GM13976 (cell line): ENCODE measurements at regions not wholly inside any gene's neighbourhood (a gene's known extent, or its start where the extent isn't known, plus 50 kb on each side); places are given as distances from the start of the nearest gene placed in this dataset.

Source experiments
- DNase-seq: peaks from one replicate; pipeline ENCODE4 v3.0.0; 2012; ENCODE audit warnings: low spot score
- in situ Hi-C: fragments of 300-500 bp; cut with MboI; formaldehyde crosslinking; loops from one replicate; pipeline ENCODE4 v1.12.0; 2022; ENCODE audit warnings: low sequenced_read_pairs, mixed read lengths, inconsistent platforms; ENCODE audit not compliant: unreplicated experiment
- TF ChIP-seq, protein P1 (sequence below): IDR thresholded peaks from 2 replicates; pipeline ENCODE4 v1.5.1; 2012; ENCODE audit warnings: borderline replicate concordance, mild to moderate bottlenecking; ENCODE audit not compliant: insufficient read depth; ENCODE audit errors: extremely low read depth, missing control alignments, control extremely low read depth

DNA sequence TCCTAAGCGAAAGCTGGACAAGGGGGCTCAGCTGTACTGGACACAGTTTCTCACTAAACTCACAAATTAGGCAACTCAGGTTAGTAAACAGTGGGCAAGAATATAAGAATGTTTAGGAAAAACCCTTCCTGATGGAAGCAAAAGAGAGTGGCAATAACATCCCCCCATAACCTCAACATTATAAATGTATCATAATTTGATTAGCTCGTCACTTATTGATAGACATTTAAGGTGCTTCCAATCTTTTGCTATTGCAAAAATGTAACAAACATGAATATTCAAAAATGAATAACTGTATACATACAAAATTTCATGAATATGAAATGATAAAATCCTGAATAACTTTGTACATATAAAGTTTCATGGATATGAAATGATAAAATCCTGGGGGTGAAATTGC, 415.7 kb downstream of the EPM2A start:
- no peak for DNase-seq
- in situ Hi-C loops = no loop called here
- TF ChIP-seq, protein P1, sequence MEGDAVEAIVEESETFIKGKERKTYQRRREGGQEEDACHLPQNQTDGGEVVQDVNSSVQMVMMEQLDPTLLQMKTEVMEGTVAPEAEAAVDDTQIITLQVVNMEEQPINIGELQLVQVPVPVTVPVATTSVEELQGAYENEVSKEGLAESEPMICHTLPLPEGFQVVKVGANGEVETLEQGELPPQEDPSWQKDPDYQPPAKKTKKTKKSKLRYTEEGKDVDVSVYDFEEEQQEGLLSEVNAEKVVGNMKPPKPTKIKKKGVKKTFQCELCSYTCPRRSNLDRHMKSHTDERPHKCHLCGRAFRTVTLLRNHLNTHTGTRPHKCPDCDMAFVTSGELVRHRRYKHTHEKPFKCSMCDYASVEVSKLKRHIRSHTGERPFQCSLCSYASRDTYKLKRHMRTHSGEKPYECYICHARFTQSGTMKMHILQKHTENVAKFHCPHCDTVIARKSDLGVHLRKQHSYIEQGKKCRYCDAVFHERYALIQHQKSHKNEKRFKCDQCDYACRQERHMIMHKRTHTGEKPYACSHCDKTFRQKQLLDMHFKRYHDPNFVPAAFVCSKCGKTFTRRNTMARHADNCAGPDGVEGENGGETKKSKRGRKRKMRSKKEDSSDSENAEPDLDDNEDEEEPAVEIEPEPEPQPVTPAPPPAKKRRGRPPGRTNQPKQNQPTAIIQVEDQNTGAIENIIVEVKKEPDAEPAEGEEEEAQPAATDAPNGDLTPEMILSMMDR = no peak

DNA sequence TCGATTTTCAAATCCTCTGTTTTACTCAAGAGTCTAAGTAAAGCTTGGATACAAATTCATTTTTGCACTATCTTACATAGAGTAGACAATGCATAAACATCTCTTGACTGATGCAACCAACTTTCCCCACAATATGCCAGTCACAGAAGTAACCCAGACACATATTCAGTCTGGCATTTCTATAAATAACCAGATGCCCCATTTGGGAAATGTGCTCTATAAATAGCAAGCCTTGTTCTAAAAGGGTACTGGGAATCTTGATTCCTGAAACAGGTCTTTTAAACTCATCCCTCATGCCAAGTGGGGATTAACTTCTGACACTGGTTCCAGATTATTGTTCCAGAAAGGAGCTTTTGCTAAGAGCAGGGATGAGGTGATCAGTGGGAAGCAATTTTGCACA, 411.7 kb downstream of the EPM2A start:
- in situ Hi-C loops = no loop called here
- no peak for DNase-seq
- TF ChIP-seq, protein P1 = no peak

DNA sequence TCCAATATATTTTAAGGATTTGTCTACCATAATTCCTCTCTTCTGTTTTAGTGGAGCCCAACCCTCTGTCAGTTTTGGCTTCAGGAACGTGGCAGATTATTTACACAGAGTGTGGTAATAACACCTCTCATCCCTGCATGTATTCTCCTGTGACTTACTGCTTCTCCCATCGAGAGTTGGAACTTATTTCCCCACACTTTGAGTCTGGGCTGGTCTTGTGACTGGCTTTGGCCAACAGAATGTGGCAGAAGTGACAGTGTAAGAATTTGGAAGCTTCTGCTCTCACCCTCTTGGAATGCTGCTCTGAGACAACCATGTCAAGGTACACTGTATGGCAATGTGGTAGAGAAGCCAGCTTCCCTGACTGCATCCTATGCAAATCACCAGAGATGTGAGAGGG, 407.7 kb downstream of the EPM2A start:
- TF ChIP-seq, protein P1 = no peak
- in situ Hi-C loops = no loop called here
- DNase-seq = no peak

DNA sequence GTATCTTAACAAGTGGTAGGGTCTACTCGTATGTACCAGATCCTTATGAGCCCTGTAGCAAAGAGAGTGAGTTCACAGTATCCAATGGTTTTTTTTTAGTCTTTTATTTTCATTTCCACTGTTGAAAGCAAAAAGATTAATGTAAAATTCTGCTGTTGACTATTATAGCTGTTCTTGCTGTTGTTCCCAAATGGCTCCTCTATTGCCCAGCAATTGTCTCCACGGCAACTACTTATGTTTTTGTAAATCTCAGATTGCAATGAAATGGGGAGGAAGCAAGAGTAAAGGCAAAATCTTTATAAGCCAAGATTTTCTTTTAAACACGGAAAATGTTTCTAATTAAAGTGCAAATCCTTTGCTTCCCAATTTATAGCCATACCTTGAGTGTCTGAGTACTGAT, 406.1 kb downstream of the EPM2A start:
- in situ Hi-C loops = no loop called here
- TF ChIP-seq, protein P1 = no peak
- no peak for DNase-seq

DNA sequence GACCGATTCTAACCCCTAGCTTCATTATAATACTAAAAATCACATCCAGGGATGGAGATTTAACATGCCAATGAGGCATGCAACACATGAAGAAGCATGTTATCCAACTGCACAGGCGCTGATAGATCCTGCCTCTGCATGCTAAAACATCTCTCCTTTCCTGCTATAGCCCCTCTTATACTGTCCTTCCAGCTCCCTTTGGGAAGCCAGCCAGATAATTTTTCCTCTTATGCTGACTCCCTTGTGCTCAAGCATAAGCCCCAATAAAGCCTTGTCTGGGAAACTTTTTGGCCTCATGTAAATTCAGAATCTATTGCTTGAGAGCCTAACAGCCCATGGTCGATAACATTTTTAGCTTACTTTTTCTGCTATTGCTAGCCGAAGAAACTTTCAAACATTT, 404.3 kb downstream of the EPM2A start:
- no peak for DNase-seq
- in situ Hi-C loops = no loop called here
- TF ChIP-seq, protein P1 = no peak

DNA sequence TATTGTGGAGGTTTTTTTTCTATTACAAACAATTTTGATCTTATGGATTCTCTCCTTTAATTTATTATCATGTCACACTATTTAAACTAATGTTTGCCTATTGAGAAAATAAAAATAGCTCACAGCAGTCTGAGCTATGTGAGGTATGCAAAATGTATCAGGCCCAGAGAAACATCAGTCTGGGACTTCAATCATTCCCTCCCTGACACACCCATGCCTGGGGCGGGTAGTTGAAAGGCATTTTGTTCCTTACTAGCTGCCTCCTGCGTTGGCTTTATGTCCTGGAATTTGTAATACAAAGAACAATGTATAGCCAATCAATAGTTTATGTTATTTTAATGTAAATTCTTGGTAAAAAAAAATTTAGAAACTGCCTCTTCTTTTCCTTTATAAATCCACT, 403.3 kb downstream of the EPM2A start:
- DNase-seq = no peak
- TF ChIP-seq, protein P1 = no peak
- in situ Hi-C loops = no loop called here

DNA sequence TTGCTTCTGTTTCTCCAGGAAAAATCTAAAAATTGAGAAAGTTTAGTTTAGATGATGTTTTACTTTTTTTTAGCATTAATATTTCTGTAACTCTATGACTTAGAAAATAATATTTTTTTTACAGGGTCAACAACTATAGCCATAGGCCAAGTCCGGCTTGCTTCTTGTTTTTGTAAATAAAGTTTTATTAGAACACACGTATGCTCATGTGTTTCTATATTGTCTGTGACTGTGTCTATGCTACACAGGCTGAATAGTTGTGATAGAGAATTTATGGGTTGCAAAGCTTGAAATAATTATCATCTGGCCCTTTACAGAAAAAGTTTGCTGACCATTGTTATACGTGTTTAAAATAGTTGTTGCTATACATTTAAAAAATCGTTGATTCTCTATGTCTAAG, 399.2 kb downstream of the EPM2A start:
- in situ Hi-C loops = no loop called here
- TF ChIP-seq, protein P1 = no peak
- no peak for DNase-seq
